Loucy (cell line): ENCODE measurements at regions not wholly inside any gene's neighbourhood (a gene's known extent, or its start where the extent isn't known, plus 50 kb on each side); places are given as distances from the start of the nearest gene placed in this dataset.

ENCODE experiments used
- H2AFZ ChIP-seq: fragments of 200-600 bp; sonication (generic); 2 replicates; pipeline ENCODE4 v1.6.0; 2016; ENCODE audit warnings: antibody characterized with exemption, mild to moderate bottlenecking, low read length, moderate library complexity
- H3F3A ChIP-seq: fragments of 200-600 bp; 2 replicates; pipeline ENCODE4 v1.6.0; 2016; ENCODE audit warnings: antibody characterized with exemption, low read depth, mild to moderate bottlenecking
- H3K27me3 ChIP-seq: fragments of 200-600 bp; sonication (generic); 2 replicates; pipeline ENCODE4 v1.6.1; 2014; ENCODE audit warnings: low read length, mild to moderate bottlenecking; ENCODE audit not compliant: insufficient read depth, poor library complexity, severe bottlenecking
- H3K36me3 ChIP-seq: fragments of 200-600 bp; sonication (generic); 2 replicates; pipeline ENCODE4 v1.6.1; 2016; ENCODE audit warnings: low read length; ENCODE audit not compliant: insufficient read depth
- H3K4me1 ChIP-seq: fragments of 200-600 bp; sonication (generic); 2 replicates; pipeline ENCODE4 v1.5.1; 2014; ENCODE audit warnings: low read length, mild to moderate bottlenecking; ENCODE audit not compliant: insufficient read depth, poor library complexity, severe bottlenecking
- H3K4me2 ChIP-seq: fragments of 200-600 bp; sonication (generic); 2 replicates; pipeline ENCODE4 v1.6.0; 2014; ENCODE audit warnings: antibody characterized with exemption, low read length, low read depth, mild to moderate bottlenecking; ENCODE audit not compliant: poor library complexity, severe bottlenecking
- H3K4me3 ChIP-seq: fragments of 200-600 bp; sonication (generic); 2 replicates; pipeline ENCODE4 v1.5.1; 2014; ENCODE audit warnings: low read length, mild to moderate bottlenecking, mixed read lengths; ENCODE audit not compliant: poor library complexity, severe bottlenecking
- H3K79me2 ChIP-seq: fragments of 200-600 bp; sonication (generic); 2 replicates; pipeline ENCODE4 v1.6.1; 2014; ENCODE audit warnings: low read length; ENCODE audit not compliant: insufficient read depth
- H3K9ac ChIP-seq: fragments of 200-600 bp; sonication (generic); 2 replicates; pipeline ENCODE4 v1.6.0; 2014; ENCODE audit warnings: mild to moderate bottlenecking, low read depth, low read length, moderate library complexity; ENCODE audit not compliant: poor library complexity, severe bottlenecking
- H3K9me2 ChIP-seq: fragments of 200-600 bp; sonication (generic); replicated peaks from 2 replicates; pipeline ENCODE4 v1.6.1; 2016; ENCODE audit warnings: low read depth, low read length, mixed read lengths
- H3K9me3 ChIP-seq: fragments of 200-600 bp; sonication (generic); 2 replicates; pipeline ENCODE4 v1.6.1; 2014; ENCODE audit warnings: mild to moderate bottlenecking, antibody characterized with exemption, low read length, low read depth; ENCODE audit not compliant: insufficient read depth
- H4K20me1 ChIP-seq: fragments of 200-600 bp; sonication (generic); 2 replicates; pipeline ENCODE4 v1.6.0; 2014; ENCODE audit warnings: antibody characterized with exemption, low read length, mild to moderate bottlenecking; ENCODE audit not compliant: insufficient read depth, poor library complexity, severe bottlenecking
- EZH2phosphoT487 ChIP-seq: fragments of 200-600 bp; IDR thresholded peaks from 2 replicates; pipeline ENCODE4 v1.6.1; 2018; ENCODE audit warnings: antibody characterized with exemption, mild to moderate bottlenecking, moderate library complexity, borderline replicate concordance
- TF ChIP-seq, protein P1 (sequence below): fragments of 200-600 bp; sonication (generic); conservative IDR thresholded peaks from 2 replicates; pipeline ENCODE4 v1.5.1; 2014; ENCODE audit warnings: mild to moderate bottlenecking, antibody characterized with exemption, low read length

DNA sequence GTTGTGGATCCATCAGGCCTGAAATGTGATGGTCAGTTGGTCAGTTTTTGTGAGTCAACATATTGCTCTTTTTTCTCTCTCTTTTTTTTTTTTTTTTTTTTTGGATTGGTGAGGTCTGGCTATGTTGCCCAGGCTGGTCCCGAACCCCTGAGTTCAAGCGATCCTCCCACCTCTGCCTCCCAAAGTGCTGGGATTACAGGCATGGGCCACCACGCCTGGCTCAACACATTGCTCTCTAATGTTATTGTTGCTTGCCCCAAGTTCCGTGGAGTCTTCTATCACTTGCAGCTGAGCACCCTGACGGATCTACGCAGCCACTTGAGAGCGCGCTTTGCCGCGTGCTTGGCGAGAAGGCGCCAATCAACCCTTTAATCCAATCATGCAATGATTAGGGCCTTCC, 69.5 kb upstream of the DIO3 start:
- Histone ChIP-seq H2AFZ (no peak overlapping the region), H3K9ac (no peak overlapping the region)
- TF ChIP-seq EZH2phosphoT487, result no peak
- TF ChIP-seq, protein P1, sequence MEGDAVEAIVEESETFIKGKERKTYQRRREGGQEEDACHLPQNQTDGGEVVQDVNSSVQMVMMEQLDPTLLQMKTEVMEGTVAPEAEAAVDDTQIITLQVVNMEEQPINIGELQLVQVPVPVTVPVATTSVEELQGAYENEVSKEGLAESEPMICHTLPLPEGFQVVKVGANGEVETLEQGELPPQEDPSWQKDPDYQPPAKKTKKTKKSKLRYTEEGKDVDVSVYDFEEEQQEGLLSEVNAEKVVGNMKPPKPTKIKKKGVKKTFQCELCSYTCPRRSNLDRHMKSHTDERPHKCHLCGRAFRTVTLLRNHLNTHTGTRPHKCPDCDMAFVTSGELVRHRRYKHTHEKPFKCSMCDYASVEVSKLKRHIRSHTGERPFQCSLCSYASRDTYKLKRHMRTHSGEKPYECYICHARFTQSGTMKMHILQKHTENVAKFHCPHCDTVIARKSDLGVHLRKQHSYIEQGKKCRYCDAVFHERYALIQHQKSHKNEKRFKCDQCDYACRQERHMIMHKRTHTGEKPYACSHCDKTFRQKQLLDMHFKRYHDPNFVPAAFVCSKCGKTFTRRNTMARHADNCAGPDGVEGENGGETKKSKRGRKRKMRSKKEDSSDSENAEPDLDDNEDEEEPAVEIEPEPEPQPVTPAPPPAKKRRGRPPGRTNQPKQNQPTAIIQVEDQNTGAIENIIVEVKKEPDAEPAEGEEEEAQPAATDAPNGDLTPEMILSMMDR, result no peak

DNA sequence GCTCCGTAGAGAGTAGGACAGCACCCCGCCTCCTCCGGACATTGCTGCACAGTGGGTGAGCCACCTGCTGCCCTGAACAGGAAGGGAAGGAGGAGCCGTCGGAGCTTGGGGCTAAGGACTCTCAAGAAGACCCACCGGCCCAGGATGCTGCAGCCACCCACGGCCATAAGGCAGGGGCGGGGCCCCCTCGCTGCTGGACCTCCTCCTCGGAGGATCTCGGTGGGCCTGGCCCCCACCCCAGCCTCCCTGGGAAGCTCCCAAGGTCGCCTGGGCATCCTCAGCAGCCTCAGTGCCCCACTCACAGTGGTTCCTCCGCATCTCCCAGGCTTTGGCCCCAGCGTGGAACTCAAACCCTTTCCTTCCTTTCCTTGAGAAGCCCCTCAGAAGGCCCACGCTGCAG, 68.6 kb upstream of the DIO3 start:
- H3K9me3 ChIP-seq, result peaks cover 9% of the 10 kb centered on the region; the same call in 1 of the 2 replicates
- no peaks in the 10 kb centered on the region for H4K20me1 ChIP-seq
- no peaks in the 10 kb centered on the region for H3K27me3 ChIP-seq
- no peaks in the 10 kb centered on the region for H3K79me2 ChIP-seq
- no peak overlapping the region for H3K4me2 ChIP-seq
- H3K4me1 ChIP-seq, result no peaks in the 10 kb centered on the region
- no peak overlapping the region for H2AFZ ChIP-seq
- no peaks in the 10 kb centered on the region for H3K36me3 ChIP-seq
- no peak overlapping the region for H3K9ac ChIP-seq
- H3K9me2 ChIP-seq, result no peaks in the 10 kb centered on the region
- no peaks in the 10 kb centered on the region for H3F3A ChIP-seq
- no peak overlapping the region for H3K4me3 ChIP-seq
- TF ChIP-seq, protein P1, result no peak
- no peak for TF ChIP-seq EZH2phosphoT487

More for the DNA sequence above, 69.5 kb upstream of the DIO3 start:
- no peaks in the 10 kb centered on the region for H3K36me3 ChIP-seq
- H3K9me3 ChIP-seq, result peaks cover 11% of the 10 kb centered on the region; the same call in 1 of the 2 replicates
- H3F3A ChIP-seq, result no peaks in the 10 kb centered on the region
- H3K4me2 ChIP-seq, result no peak overlapping the region
- no peaks in the 10 kb centered on the region for H3K79me2 ChIP-seq
- no peaks in the 10 kb centered on the region for H3K4me1 ChIP-seq
- no peaks in the 10 kb centered on the region for H3K27me3 ChIP-seq
- no peak overlapping the region for H3K4me3 ChIP-seq
- no peaks in the 10 kb centered on the region for H4K20me1 ChIP-seq
- H3K9me2 ChIP-seq, result no peaks in the 10 kb centered on the region

DNA sequence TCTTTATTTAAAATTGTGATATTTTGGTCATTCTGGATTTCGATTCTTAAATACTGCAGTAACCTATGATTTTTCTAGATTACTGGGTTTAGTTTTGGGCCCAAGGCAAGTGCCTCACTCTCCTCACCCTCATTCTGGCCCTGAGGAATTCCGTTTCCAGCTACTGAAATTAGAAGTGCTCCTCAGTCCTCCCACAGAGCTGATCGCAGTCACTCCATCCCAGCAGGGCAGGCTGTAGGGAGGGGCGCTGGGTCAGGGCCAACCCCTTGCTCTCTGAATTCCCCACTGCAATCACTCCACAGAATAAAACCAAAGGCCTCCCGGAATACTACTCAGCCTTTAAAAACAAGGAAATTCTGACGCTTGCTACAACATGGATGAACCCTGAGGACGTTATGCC, 66.5 kb upstream of the DIO3 start:
- H3K4me1 ChIP-seq, result no peaks in the 10 kb centered on the region
- H3K27me3 ChIP-seq, result no peaks in the 10 kb centered on the region
- no peaks in the 10 kb centered on the region for H3K9me2 ChIP-seq
- H3K79me2 ChIP-seq, result no peaks in the 10 kb centered on the region
- no peak overlapping the region for H3K4me2 ChIP-seq
- no peaks in the 10 kb centered on the region for H3K9me3 ChIP-seq
- no peaks in the 10 kb centered on the region for H3F3A ChIP-seq
- no peak for TF ChIP-seq EZH2phosphoT487
- TF ChIP-seq, protein P1, result no peak
- no peak overlapping the region for H2AFZ ChIP-seq
- H3K9ac ChIP-seq, result no peak overlapping the region
- no peak overlapping the region for H3K4me3 ChIP-seq
- H3K36me3 ChIP-seq, result no peaks in the 10 kb centered on the region
- H4K20me1 ChIP-seq, result no peaks in the 10 kb centered on the region
